ENCODE measurements at regions not wholly inside any gene's neighbourhood (a gene's known extent, or its start where the extent isn't known, plus 50 kb on each side); places are given as distances from the start of the nearest gene placed in this dataset.

DNA sequence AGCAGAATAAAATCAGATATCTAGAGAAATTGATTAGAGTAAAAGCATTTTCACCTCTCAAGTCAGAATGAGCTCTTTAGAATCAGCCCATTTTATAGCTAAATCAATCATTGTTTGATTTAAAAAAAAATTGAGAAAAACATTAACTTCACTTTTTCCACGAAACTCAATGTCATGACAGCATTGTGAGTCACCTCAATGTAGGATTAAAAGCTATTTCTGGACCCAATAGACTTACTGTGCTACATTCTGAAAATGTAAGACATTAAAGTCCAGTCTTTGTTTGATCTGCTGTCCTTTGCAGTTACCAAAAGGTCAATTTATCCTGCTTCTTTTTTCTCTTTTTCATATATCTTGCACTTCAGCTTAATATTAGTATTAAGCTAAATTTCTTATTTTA is 519.4 kb upstream of the ZNF337 start:
- TF ChIP-seq, protein P1, sequence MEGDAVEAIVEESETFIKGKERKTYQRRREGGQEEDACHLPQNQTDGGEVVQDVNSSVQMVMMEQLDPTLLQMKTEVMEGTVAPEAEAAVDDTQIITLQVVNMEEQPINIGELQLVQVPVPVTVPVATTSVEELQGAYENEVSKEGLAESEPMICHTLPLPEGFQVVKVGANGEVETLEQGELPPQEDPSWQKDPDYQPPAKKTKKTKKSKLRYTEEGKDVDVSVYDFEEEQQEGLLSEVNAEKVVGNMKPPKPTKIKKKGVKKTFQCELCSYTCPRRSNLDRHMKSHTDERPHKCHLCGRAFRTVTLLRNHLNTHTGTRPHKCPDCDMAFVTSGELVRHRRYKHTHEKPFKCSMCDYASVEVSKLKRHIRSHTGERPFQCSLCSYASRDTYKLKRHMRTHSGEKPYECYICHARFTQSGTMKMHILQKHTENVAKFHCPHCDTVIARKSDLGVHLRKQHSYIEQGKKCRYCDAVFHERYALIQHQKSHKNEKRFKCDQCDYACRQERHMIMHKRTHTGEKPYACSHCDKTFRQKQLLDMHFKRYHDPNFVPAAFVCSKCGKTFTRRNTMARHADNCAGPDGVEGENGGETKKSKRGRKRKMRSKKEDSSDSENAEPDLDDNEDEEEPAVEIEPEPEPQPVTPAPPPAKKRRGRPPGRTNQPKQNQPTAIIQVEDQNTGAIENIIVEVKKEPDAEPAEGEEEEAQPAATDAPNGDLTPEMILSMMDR (IDR thresholded peaks at IDR 0.05 in 2 of 3, conservative IDR thresholded peaks at IDR 0.05 in 1 of 3; ENCODE audit: insufficient read depth in 2 of 3, low read depth in 1 of 3, low read length in 3 of 3), result no peak
- TF ChIP-seq NR2C2 (CRISPR knock-in tag; IDR thresholded peaks at IDR 0.05) (no peak), NR2C2 (tag; IDR thresholded peaks at IDR 0.05) (no peak), SREBF2 (CRISPR knock-in tag; IDR thresholded peaks at IDR 0.05) (no peak), RAD51 (IDR thresholded peaks at IDR 0.05; ENCODE audit: borderline replicate concordance, low read depth) (no peak), KLF1 (tag; IDR thresholded peaks at IDR 0.05) (no peak), POLR2B (IDR thresholded peaks at IDR 0.05; ENCODE audit: low read depth, partially characterized antibody) (no peak), TAF1 (IDR thresholded peaks at IDR 0.05; ENCODE audit: control insufficient read depth, extremely low read depth, insufficient read depth, low read length, severe bottlenecking) (no peak)
- TF ChIP-seq, protein P2, sequence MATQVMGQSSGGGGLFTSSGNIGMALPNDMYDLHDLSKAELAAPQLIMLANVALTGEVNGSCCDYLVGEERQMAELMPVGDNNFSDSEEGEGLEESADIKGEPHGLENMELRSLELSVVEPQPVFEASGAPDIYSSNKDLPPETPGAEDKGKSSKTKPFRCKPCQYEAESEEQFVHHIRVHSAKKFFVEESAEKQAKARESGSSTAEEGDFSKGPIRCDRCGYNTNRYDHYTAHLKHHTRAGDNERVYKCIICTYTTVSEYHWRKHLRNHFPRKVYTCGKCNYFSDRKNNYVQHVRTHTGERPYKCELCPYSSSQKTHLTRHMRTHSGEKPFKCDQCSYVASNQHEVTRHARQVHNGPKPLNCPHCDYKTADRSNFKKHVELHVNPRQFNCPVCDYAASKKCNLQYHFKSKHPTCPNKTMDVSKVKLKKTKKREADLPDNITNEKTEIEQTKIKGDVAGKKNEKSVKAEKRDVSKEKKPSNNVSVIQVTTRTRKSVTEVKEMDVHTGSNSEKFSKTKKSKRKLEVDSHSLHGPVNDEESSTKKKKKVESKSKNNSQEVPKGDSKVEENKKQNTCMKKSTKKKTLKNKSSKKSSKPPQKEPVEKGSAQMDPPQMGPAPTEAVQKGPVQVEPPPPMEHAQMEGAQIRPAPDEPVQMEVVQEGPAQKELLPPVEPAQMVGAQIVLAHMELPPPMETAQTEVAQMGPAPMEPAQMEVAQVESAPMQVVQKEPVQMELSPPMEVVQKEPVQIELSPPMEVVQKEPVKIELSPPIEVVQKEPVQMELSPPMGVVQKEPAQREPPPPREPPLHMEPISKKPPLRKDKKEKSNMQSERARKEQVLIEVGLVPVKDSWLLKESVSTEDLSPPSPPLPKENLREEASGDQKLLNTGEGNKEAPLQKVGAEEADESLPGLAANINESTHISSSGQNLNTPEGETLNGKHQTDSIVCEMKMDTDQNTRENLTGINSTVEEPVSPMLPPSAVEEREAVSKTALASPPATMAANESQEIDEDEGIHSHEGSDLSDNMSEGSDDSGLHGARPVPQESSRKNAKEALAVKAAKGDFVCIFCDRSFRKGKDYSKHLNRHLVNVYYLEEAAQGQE (IDR thresholded peaks at IDR 0.05; ENCODE audit: borderline replicate concordance), result no peak
- TF ChIP-seq, protein P2 (CRISPR knock-in tag; IDR thresholded peaks at IDR 0.05; ENCODE audit: low read depth), result no peak
- TF ChIP-seq, protein P3, sequence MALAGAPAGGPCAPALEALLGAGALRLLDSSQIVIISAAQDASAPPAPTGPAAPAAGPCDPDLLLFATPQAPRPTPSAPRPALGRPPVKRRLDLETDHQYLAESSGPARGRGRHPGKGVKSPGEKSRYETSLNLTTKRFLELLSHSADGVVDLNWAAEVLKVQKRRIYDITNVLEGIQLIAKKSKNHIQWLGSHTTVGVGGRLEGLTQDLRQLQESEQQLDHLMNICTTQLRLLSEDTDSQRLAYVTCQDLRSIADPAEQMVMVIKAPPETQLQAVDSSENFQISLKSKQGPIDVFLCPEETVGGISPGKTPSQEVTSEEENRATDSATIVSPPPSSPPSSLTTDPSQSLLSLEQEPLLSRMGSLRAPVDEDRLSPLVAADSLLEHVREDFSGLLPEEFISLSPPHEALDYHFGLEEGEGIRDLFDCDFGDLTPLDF (CRISPR knock-in tag; IDR thresholded peaks at IDR 0.05), result no peak
